NCI-H2107 (cell line): ENCODE measurements at regions not wholly inside any gene's neighbourhood (a gene's known extent, or its start where the extent isn't known, plus 50 kb on each side); places are given as distances from the start of the nearest gene placed in this dataset.

ENCODE experiments used
- DNase-seq: peaks from one replicate; lab custom pipeline; 2025; lab: John Stamatoyannopoulos, UW

GRCh38 chr18:57915865-57916582 is 112.9 kb upstream of the ATP8B1 start:
- no peak for DNase-seq

- peak; percentile 64 for DNase-seq
These were observed 112.1 kb upstream of the ATP8B1 start for GRCh38 chr18:57915248-57915647.

GRCh38 chr18:57913686-57914085 is 110.6 kb upstream of the ATP8B1 start:
- no peak for DNase-seq

GRCh38 chr18:57910817-57911216 is 107.7 kb upstream of the ATP8B1 start:
- DNase-seq = no peak

- no peak for DNase-seq
These were observed 107.0 kb upstream of the ATP8B1 start for GRCh38 chr18:57910134-57910533.

GRCh38 chr18:57909620-57910019 is 106.5 kb upstream of the ATP8B1 start:
- no peak for DNase-seq

GRCh38 chr18:57908092-57908491 is 105.0 kb upstream of the ATP8B1 start:
- DNase-seq = no peak

- no peak for DNase-seq
These were observed 104.4 kb upstream of the ATP8B1 start for GRCh38 chr18:57907550-57907949.

GRCh38 chr18:57906852-57907251 is 103.7 kb upstream of the ATP8B1 start:
- DNase-seq = no peak

- no peak for DNase-seq
These were observed 101.4 kb upstream of the ATP8B1 start for GRCh38 chr18:57904535-57904934.

GRCh38 chr18:57902721-57903120 is 99.6 kb upstream of the ATP8B1 start:
- no peak for DNase-seq

- DNase-seq = no peak
These were observed 98.9 kb upstream of the ATP8B1 start for GRCh38 chr18:57901825-57902589.

GRCh38 chr18:57900906-57901435 is 97.9 kb upstream of the ATP8B1 start:
- DNase-seq = no peak

- peak; percentile 81 for DNase-seq
These were observed 95.5 kb upstream of the ATP8B1 start for GRCh38 chr18:57898506-57899124.

- no peak for DNase-seq
These were observed 92.1 kb upstream of the ATP8B1 start for GRCh38 chr18:57895182-57895581.

- no peak for DNase-seq
These were observed 88.7 kb upstream of the ATP8B1 start for GRCh38 chr18:57891707-57892391.

GRCh38 chr18:57890266-57890665 is 87.2 kb upstream of the ATP8B1 start:
- DNase-seq = no peak

GRCh38 chr18:57889841-57890240 is 86.7 kb upstream of the ATP8B1 start:
- no peak for DNase-seq

GRCh38 chr18:57887543-57888383 is 84.6 kb upstream of the ATP8B1 start:
- no peak for DNase-seq

- no peak for DNase-seq
These were observed 82.8 kb upstream of the ATP8B1 start for GRCh38 chr18:57885931-57886330.

- no peak for DNase-seq
These were observed 79.3 kb upstream of the ATP8B1 start for GRCh38 chr18:57882465-57882864.
